ENCODE measurements at regions not wholly inside any gene's neighbourhood (a gene's known extent, or its start where the extent isn't known, plus 50 kb on each side); places are given as distances from the start of the nearest gene placed in this dataset.

- TF ChIP-seq CTCF (IDR thresholded peaks at IDR 0.05) = no peak
- TF ChIP-seq ZFX (IDR thresholded peaks at IDR 0.05; ENCODE audit: borderline replicate concordance) = no peak
Measured at GRCh38 chr10:78972947-78973900, 95.5 kb upstream of the ZMIZ1 start.

All from 22Rv1 (cell line).